ENCODE measurements at regions not wholly inside any gene's neighbourhood (a gene's known extent, or its start where the extent isn't known, plus 50 kb on each side); places are given as distances from the start of the nearest gene placed in this dataset.

GRCh38 chr20:11467436-11467835 is 450.3 kb upstream of the BTBD3 start:
- no peak for TF ChIP-seq CTCF (IDR thresholded peaks at IDR 0.05)
- H3K27me3 ChIP-seq: no peaks in the 10 kb centered on the region
- no peak overlapping the region for H3K27ac ChIP-seq
- no peaks in the 10 kb centered on the region for H3K4me1 ChIP-seq (ENCODE audit: control insufficient read depth in 1 of 2, insufficient read depth in 1 of 2, low read depth in 1 of 2, low read length in 1 of 2)
- H3K9me3 ChIP-seq: no peaks in the 10 kb centered on the region
- no peak overlapping the region for H3K4me3 ChIP-seq (ENCODE audit: low read depth in 1 of 2, low read length in 1 of 2)
- H3K36me3 ChIP-seq: no peaks in the 10 kb centered on the region

- Histone ChIP-seq H3K27me3 (no peaks in the 10 kb centered on the region), H3K4me1 (ENCODE audit: control insufficient read depth in 1 of 2, insufficient read depth in 1 of 2, low read depth in 1 of 2, low read length in 1 of 2) (no peaks in the 10 kb centered on the region), H3K36me3 (no peaks in the 10 kb centered on the region), H3K4me3 (ENCODE audit: low read depth in 1 of 2, low read length in 1 of 2) (no peak overlapping the region), H3K9me3 (no peaks in the 10 kb centered on the region), H3K27ac (no peak overlapping the region)
- TF ChIP-seq CTCF (IDR thresholded peaks at IDR 0.05): no peak
These were observed 448.8 kb upstream of the BTBD3 start for GRCh38 chr20:11468880-11469279.

GRCh38 chr20:11469795-11470435 is 447.8 kb upstream of the BTBD3 start:
- Histone ChIP-seq H3K27me3 (no peaks in the 10 kb centered on the region), H3K27ac (no peak overlapping the region), H3K9me3 (no peaks in the 10 kb centered on the region), H3K4me3 (ENCODE audit: low read depth in 1 of 2, low read length in 1 of 2) (no peak overlapping the region), H3K36me3 (no peaks in the 10 kb centered on the region), H3K4me1 (ENCODE audit: control insufficient read depth in 1 of 2, insufficient read depth in 1 of 2, low read depth in 1 of 2, low read length in 1 of 2) (no peaks in the 10 kb centered on the region)
- TF ChIP-seq CTCF (IDR thresholded peaks at IDR 0.05): no peak

GRCh38 chr20:11473983-11474382 is 443.7 kb upstream of the BTBD3 start:
- no peak overlapping the region for H3K27ac ChIP-seq
- TF ChIP-seq CTCF (IDR thresholded peaks at IDR 0.05): no peak
- no peaks in the 10 kb centered on the region for H3K27me3 ChIP-seq
- H3K4me3 ChIP-seq (ENCODE audit: low read depth in 1 of 2, low read length in 1 of 2): no peak overlapping the region
- no peaks in the 10 kb centered on the region for H3K36me3 ChIP-seq
- H3K9me3 ChIP-seq: no peaks in the 10 kb centered on the region
- no peaks in the 10 kb centered on the region for H3K4me1 ChIP-seq (ENCODE audit: control insufficient read depth in 1 of 2, insufficient read depth in 1 of 2, low read depth in 1 of 2, low read length in 1 of 2)

GRCh38 chr20:11483697-11484096 is 434.0 kb upstream of the BTBD3 start:
- H3K4me1 ChIP-seq (ENCODE audit: control insufficient read depth in 1 of 2, insufficient read depth in 1 of 2, low read depth in 1 of 2, low read length in 1 of 2): no peaks in the 10 kb centered on the region
- no peaks in the 10 kb centered on the region for H3K36me3 ChIP-seq
- TF ChIP-seq CTCF (IDR thresholded peaks at IDR 0.05): no peak
- no peak overlapping the region for H3K27ac ChIP-seq
- H3K4me3 ChIP-seq (ENCODE audit: low read depth in 1 of 2, low read length in 1 of 2): no peak overlapping the region
- no peaks in the 10 kb centered on the region for H3K27me3 ChIP-seq
- no peaks in the 10 kb centered on the region for H3K9me3 ChIP-seq

- Histone ChIP-seq H3K27me3 (no peaks in the 10 kb centered on the region), H3K9me3 (no peaks in the 10 kb centered on the region), H3K27ac (no peak overlapping the region), H3K4me3 (ENCODE audit: low read depth in 1 of 2, low read length in 1 of 2) (no peak overlapping the region), H3K4me1 (ENCODE audit: control insufficient read depth in 1 of 2, insufficient read depth in 1 of 2, low read depth in 1 of 2, low read length in 1 of 2) (no peaks in the 10 kb centered on the region), H3K36me3 (no peaks in the 10 kb centered on the region)
- TF ChIP-seq CTCF (IDR thresholded peaks at IDR 0.05): no peak
These were observed 433.2 kb upstream of the BTBD3 start for GRCh38 chr20:11484479-11484878.
